HG02870 (cell line): ENCODE measurements at regions not wholly inside any gene's neighbourhood (a gene's known extent, or its start where the extent isn't known, plus 50 kb on each side); places are given as distances from the start of the nearest gene placed in this dataset.
"Not testable (repeated sequence)": the region's sequence is repeated elsewhere in the genome, so short reads cannot be mapped to it uniquely, and the experiment has no call there.

Experiments
- ATAC-seq: cut with Tn5 transposase; IDR thresholded peaks from one replicate; pipeline ENCODE4 v1.9.1; 2021; ENCODE audit warnings: mild to moderate bottlenecking, moderate library complexity; ENCODE audit not compliant: unreplicated experiment

GRCh38 chr2:83991992-83992391 lies 467.1 kb downstream of the SUCLG1 start:
- ATAC-seq, result no peak

- ATAC-seq, result no peak
These were observed 468.4 kb downstream of the SUCLG1 start for GRCh38 chr2:83990636-83991035.

GRCh38 chr2:83976628-83977027 lies 482.5 kb downstream of the SUCLG1 start:
- ATAC-seq, result not testable (repeated sequence)

GRCh38 chr2:83972128-83972527 lies 487.0 kb downstream of the SUCLG1 start:
- ATAC-seq, result no peak

- ATAC-seq, result no peak
These were observed 487.5 kb downstream of the SUCLG1 start for GRCh38 chr2:83971547-83971946.

GRCh38 chr2:83970217-83970929 lies 488.7 kb downstream of the SUCLG1 start:
- no peak for ATAC-seq

- no peak for ATAC-seq
These were observed 490.0 kb downstream of the SUCLG1 start for GRCh38 chr2:83969085-83969484.

GRCh38 chr2:83967854-83968253 lies 491.2 kb downstream of the SUCLG1 start:
- no peak for ATAC-seq

GRCh38 chr2:83966946-83967345 lies 492.1 kb downstream of the SUCLG1 start:
- not testable (repeated sequence) for ATAC-seq

GRCh38 chr2:83961512-83961911 lies 497.6 kb downstream of the SUCLG1 start:
- no peak for ATAC-seq

- no peak for ATAC-seq
These were observed 498.7 kb downstream of the SUCLG1 start for GRCh38 chr2:83960371-83960770.

GRCh38 chr2:83959266-83959665 lies 499.8 kb downstream of the SUCLG1 start:
- ATAC-seq, result no peak

- ATAC-seq, result no peak
These were observed 502.1 kb downstream of the SUCLG1 start for GRCh38 chr2:83956991-83957390.

GRCh38 chr2:83953697-83954096 lies 505.4 kb downstream of the SUCLG1 start:
- ATAC-seq, result no peak

GRCh38 chr2:83951378-83951947 lies 507.6 kb downstream of the SUCLG1 start:
- no peak for ATAC-seq

- ATAC-seq, result no peak
These were observed 509.7 kb downstream of the SUCLG1 start for GRCh38 chr2:83949361-83949760.

- no peak for ATAC-seq
These were observed 514.9 kb downstream of the SUCLG1 start for GRCh38 chr2:83944191-83944590.

- ATAC-seq, result no peak
These were observed 515.8 kb downstream of the SUCLG1 start for GRCh38 chr2:83943265-83943664.

- ATAC-seq, result no peak
These were observed 517.2 kb downstream of the SUCLG1 start for GRCh38 chr2:83941886-83942285.

GRCh38 chr2:83933749-83934148 lies 525.3 kb downstream of the SUCLG1 start:
- ATAC-seq, result no peak

GRCh38 chr2:83923531-83923930 lies 535.5 kb downstream of the SUCLG1 start:
- ATAC-seq, result no peak

GRCh38 chr2:83916559-83916958 lies 542.5 kb downstream of the SUCLG1 start:
- no peak for ATAC-seq

GRCh38 chr2:83915381-83915780 lies 543.7 kb downstream of the SUCLG1 start:
- ATAC-seq, result no peak
